HG03378 (cell line): ENCODE measurements at regions not wholly inside any gene's neighbourhood (a gene's known extent, or its start where the extent isn't known, plus 50 kb on each side); places are given as distances from the start of the nearest gene placed in this dataset.
A peak's percentile ranks its signal among the peaks of the same experiment; 100 is the strongest.
"Not testable (repeated sequence)": the region's sequence is repeated elsewhere in the genome, so short reads cannot be mapped to it uniquely, and the experiment has no call there.

Experiments used
- ATAC-seq: cut with Tn5 transposase; IDR thresholded peaks from one replicate; pipeline ENCODE4 v1.9.1; 2021; ENCODE audit warnings: mild to moderate bottlenecking, moderate library complexity; ENCODE audit not compliant: unreplicated experiment

DNA sequence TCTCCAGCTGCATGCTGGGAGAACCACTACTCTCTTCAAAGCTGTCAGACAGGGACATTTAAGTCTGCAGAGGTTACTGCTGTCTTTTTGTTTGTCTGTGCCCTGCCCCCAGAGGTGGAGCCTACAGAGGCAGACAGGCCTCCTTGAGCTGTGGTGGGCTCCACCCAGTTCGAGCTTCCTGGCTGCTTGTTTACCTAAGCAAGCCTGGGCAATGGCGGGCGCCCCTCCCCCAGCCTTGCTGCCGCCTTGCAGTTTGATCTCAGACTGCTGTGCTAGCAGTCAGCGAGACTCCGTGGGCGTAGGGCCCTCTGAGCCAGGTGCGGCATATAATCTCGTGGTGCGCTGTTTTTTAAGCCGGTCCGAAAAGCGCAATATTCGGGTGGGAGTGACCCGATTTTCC is 215.0 kb downstream of the STIM2 start:
- not testable (repeated sequence) for ATAC-seq

- ATAC-seq: no peak
These were observed 218.4 kb downstream of the STIM2 start for GRCh38 chr4:27078934-27079455.

DNA sequence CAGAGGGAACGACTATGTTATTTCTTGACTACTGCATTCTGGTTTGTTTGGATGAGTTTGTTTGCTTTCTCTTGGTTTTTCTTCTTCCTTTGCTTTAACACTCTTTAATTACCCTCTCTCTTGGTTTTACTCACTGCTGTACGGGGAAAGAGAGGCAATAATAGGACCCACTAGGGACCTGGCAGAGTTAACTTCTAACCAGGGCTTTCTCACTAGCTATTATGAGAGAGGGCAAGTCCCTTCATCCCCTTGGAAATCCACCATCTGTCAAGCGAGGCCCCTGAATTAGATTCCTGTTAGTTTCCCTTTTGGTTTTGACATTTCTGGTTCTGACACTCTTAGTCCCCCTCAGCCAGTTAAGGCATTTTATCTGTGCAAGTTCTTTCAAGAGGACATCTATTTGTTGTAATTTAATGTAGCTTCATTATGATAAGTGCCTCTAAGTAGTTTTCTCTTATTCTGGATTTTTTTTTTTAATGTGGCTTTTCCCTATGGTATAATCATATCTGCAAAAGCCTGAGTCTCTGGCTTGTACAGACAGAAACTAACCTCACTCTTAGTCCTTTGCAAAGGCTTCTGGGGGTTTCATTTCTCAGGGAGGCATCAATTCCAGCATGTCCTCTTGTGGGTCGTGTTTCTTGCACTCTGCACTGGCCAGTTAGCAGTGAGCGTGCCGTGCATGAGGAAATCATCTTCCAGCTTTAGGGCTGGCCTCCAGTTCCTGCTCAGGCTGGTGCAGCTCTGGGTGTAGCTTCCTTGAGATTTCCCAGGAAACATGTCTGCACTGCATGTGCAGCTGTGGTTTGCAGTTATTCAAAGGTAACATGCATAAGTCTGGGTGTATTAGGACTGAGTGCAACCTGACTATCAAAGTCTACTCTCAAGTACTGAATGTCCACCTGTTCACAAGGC is 221.3 kb downstream of the STIM2 start:
- ATAC-seq: peak; percentile 66

DNA sequence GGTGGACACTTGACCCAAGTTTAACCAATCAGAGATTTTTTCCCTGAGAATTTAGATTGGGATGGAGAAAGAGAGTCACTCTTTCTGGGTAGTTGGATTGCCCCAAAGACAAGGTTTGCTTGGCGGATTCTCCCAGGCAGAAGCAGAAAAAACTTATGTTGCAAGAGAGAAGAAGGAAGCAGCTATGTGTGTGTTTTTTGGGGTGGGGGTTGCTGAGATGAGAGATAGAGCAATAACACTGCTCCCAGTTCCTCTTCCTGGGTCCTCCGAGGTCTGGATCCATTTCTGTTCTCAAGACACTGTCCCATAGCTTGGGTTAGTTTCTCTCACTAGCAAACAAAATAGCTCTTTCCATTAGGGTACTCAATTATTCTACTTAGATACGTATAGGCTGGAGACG is 222.1 kb downstream of the STIM2 start:
- ATAC-seq: no peak

- no peak for ATAC-seq
These were observed 224.2 kb downstream of the STIM2 start for GRCh38 chr4:27084685-27085361.

DNA sequence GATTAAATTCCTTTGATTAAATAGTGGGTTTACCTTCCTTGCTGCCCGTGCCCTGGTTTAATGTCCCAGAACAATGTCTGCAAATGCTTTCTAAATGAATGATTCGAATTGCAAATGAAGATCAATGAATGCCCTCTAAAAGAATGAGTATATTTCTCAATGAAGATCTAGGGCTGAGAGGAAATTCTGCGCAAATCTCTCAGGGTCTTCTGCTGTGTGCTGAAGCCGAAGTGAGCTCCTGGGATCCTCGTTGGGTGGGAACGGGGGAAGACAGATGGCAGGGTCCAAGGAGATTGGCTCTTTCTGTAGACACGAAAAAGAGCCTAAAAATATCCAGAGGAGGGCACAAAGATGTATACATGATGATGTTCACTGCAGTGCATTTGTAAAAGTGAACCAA is 224.8 kb downstream of the STIM2 start:
- ATAC-seq: no peak

DNA sequence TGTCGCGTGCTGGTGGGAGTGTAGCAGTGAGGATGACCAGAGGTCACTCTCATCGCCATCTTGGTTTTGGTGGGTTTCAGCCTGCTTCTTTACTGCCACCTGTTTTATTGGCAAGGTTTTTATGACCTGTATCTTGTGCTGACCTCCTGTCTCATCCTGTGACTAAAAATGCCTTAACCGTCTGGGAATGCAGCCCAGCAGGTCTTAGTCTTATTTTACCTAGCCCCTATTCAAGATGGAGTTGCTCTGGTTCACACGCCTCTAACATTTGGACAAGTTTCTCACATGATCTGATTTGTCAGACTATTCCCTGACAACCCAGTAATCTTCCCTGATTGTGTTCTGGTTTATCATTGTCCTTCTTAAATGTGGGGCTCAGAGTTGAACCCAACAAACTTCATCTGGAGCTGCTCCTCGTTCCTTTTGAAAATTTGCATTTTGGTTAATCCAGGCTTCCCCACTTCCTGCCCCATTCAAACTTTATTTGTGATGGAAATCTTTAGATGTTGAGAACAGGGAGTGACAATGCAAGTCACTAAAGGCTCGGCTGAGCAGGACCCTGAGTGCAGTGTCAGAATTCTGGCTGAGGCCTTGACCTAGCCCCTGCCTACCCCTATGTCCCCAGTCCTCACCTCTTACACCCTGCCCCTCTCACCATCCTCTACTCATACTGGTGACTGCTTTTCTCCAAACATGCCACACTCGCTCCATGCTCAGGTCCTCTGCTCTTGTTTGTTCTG is 226.8 kb downstream of the STIM2 start:
- no peak for ATAC-seq

DNA sequence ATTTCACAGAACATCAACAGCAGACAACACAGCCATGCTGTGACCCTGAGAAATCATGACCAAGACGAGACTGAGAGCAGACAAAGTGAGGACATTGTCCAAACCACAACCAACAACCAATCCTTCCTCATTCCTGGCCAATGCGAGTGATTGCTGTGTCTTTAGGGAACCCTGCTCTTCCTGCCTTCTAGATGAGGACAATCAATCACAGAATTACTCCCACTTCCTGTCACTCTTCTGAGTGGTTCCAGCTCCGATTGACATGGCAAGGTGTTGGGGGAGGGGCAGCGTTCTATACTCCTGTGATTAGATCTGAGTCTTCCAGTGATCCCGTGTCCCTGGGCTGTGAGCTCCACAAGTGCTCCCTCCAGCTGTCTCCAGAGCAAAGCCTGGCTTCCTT is 227.8 kb downstream of the STIM2 start:
- no peak for ATAC-seq

DNA sequence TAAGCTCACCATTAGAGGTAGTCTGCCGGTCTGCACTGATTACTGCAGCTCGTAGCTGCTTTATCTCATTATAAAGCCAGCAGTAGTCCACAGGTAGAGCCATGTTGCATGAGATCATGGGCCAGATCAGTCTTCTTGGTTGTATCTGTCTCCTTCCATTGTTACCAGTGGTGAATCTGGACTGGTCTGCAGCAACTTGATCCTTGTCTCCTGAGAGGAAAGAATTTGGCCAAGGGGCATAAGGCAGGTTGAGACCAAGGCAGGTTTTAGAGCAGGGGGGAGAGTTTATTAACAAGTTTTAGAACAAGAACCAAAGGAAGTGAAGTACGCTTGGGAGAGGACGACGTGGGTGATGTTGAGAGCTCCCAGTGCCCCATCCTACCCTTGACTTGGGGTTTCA is 228.5 kb downstream of the STIM2 start:
- no peak for ATAC-seq

GRCh38 chr4:27090406-27090805 is 229.8 kb downstream of the STIM2 start:
- ATAC-seq: no peak

DNA sequence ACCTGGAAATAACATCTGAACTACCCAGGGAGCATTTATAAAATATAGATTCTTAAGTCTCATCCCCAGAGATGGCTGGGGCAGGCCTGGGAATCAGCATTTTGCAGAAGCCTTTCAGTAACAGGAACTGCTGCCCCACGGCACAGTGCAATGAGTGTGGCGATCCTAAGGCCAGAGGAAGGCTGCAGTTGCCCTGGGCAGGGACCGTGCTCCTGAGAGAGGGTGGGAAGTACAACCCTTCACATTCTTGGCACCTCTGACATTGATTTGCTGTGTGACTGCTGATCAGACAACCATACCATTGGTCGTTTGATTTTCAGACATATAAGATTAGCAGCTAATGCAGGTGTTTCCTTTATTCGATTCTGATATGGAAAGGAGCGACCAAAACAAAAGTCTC is 233.6 kb downstream of the STIM2 start:
- ATAC-seq: no peak

DNA sequence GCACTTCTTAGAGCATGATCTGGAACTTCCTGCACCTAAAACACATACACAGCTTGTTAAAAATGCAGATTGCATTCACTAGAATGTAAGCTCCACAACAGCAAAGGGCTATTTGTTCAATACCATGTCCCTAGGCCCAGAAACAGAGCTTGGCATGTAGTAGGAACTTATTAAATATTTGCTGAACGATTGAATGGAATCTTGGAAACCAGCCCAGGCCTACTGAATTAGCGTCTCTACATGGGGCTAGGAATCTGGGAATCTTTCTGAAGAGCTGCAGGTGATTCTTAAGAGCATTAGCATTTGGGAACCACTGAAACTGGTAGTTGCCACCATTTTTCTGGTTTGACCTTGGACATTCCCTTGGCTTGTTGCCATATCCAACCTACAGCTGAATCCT is 234.1 kb downstream of the STIM2 start:
- no peak for ATAC-seq

DNA sequence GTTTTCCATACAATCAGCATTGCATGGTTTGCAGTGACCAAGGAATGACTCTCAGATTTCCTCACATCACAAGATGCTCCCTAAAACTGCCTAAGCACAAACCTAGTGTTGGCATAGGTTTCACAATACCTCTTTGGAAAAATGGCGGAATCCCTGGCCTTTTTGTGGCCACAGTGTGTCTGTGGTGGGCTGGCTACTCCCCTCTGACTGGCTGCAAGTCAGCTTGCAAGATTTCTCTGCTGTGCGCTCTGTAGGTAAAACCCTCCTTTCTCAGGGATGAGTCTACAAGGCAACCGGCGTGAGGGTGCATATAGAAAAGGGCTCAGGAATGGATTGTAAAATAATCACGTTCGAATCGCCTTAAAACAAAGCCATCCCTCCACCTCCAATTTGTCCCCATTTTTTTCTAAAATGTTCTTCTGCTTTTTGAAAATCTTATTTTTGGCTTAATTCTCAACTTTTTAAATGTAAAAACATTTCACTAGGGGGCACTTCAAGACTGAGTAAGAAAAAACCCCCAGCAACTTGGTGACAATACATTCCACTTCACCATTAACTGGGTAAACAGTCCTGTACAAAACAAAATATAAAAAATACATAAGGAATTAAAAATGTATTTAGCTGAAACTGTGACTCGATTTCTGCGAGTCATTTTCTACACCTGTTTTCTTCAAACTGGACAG is 235.6 kb downstream of the STIM2 start:
- ATAC-seq: no peak

DNA sequence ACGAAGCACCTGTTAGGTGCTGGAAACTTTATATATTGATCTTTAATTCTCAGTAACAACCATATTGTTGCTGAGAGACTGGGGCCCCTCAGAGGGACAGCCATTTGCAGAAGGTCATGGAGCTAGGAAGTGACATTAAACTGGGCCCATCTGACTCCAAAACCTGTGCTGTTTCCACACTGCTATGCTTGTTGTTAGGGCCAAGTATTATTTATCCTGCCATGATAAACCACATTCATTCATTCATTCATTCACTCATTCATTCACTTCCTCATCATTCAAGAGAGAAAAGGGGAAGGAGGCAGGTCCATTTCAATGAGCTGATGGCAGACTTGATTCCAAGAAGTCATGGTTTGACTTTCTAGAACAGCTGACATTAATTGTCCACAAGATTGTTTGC is 237.4 kb downstream of the STIM2 start:
- ATAC-seq: no peak

- ATAC-seq: no peak
These were observed 240.1 kb downstream of the STIM2 start for GRCh38 chr4:27100713-27101112.

GRCh38 chr4:27101126-27101525 is 240.5 kb downstream of the STIM2 start:
- no peak for ATAC-seq

GRCh38 chr4:27101561-27101960 is 240.9 kb downstream of the STIM2 start:
- no peak for ATAC-seq

DNA sequence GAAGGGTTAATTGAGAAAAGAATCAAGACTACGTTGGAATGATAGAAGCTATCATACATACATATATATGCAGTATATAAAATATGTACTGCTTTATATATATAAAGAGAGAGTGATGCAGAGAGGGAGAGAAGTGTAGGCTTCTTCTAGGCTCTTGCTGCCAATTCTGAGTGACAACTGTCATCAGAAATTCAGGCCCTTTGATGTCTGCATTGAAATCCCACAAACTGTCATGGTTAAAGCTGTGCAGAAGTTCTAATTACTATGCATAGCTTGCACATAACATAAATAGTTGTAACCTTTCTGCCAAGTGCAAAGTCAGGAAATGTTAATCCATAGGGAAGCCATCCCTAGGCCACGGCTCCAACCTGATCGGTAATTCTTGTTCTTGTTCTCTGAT is 251.0 kb downstream of the STIM2 start:
- no peak for ATAC-seq

DNA sequence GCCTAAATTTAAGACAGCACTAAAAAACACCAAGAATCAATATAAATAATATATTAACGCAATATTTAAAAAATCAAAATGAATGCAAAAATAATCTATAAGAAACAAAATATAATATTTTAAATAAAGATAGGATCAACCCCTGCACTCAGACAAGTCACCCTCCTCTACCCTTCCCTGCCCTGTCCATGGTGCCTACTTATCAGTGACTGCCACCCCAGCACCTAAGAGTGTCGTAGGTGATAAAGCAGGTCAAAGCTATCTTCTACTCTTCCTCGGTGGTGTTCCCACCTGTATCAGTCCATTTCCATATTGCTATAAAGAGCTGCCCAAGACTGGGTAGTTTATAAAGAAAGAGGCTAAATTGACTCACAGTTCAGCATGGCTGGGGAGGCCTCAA is 251.9 kb downstream of the STIM2 start:
- ATAC-seq: no peak

DNA sequence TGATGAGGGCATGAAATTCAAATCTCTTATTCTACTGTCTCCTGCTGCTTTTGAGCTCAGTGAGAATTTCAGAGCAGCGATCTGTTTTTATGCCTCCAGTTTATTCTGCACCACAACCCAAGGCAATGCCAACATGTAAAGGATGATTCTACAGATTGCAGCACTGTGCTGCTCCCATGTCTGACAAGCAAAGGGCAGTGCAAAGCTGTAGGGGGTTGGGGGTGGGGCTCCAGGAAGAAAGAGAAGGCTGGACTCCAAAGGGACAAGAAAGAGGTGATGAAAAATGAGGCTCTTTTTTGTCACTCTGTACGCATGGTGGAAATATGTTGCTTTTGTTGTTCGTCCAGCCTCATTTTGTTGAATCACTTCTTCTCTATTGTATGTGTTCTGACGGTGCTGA is 254.6 kb downstream of the STIM2 start:
- no peak for ATAC-seq

DNA sequence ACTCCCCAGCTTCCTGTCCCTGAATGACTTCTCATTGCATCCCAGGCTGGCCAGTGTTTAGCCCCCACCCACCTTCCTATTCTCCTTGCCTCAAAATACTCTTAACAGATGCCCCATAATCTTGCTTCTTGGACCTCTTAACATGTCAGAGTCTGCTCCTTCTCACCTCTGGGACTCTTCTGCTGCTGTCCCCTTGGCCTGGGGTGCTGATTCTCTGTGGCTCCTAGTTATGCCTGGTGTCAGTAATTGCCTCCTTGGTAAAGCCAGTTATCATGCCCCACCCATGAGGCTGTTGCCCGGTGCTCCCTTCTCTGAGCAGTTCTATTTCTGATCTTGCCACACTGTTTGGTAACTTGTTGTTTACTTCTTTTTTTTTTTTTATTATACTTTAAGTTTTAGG is 256.8 kb downstream of the STIM2 start:
- no peak for ATAC-seq
